ENCODE measurements at regions not wholly inside any gene's neighbourhood (a gene's known extent, or its start where the extent isn't known, plus 50 kb on each side); places are given as distances from the start of the nearest gene placed in this dataset.

DNA sequence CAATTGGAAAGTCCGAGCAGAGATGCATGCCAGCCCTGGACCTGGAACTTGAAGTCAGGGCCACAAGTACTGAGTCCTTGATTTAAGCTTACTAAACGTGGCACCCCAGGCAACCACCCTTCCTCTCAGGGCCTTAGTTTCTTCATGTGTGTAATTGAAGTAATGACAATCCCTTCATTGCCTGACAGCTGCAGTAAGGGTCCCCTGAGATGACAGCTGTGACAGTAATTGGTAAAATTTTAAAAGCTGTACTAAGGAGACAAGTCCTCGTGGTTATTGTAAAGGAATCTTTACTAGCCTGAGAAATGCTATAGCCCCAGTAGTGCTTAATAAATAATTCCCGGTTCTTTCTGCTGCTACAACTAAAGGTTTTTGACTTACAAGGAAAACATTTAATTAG lies 175.1 kb upstream of the RADX start:
- Histone ChIP-seq H3K27me3 (ENCODE audit: insufficient read depth, low read length) (no peaks in the 10 kb centered on the region), H3K4me3 (replicated peaks in 1 of 2; ENCODE audit: low read depth in 1 of 2, low read length in 2 of 2) (no peak overlapping the region), H3K9me3 (ENCODE audit: control insufficient read depth in 1 of 2, insufficient read depth in 1 of 2, low read depth in 1 of 2, low read length in 2 of 2) (no peaks in the 10 kb centered on the region), H3K36me3 (ENCODE audit: control insufficient read depth in 1 of 2, insufficient read depth in 2 of 2, low read length in 2 of 2) (no peaks in the 10 kb centered on the region), H3K4me2 (ENCODE audit: low read length) (no peak overlapping the region), H3K9ac (ENCODE audit: low read length) (no peak overlapping the region), H3K9me2 (ENCODE audit: insufficient read depth) (no peaks in the 10 kb centered on the region), H3K27ac (ENCODE audit: low read depth, low read length) (no peak overlapping the region), H3K4me1 (ENCODE audit: control insufficient read depth in 1 of 2, insufficient read depth in 2 of 2, low read length in 2 of 2) (no peaks in the 10 kb centered on the region), H3K79me2 (ENCODE audit: insufficient read depth, low read length) (no peaks in the 10 kb centered on the region), H4K20me1 (ENCODE audit: insufficient read depth) (no peaks in the 10 kb centered on the region), H2AFZ (ENCODE audit: low read depth, low read length, poor library complexity, severe bottlenecking) (no peak overlapping the region)
- intact Hi-C loops (cut with micrococcal nuclease) = no loop called here
- CTCF ChIA-PET = no interaction called here
- TF ChIP-seq CEBPB (IDR thresholded peaks at IDR 0.05; ENCODE audit: low read depth) (no peak), EZH2phosphoT487 (IDR thresholded peaks at IDR 0.05; ENCODE audit: borderline replicate concordance) (no peak), JUND (IDR thresholded peaks at IDR 0.05) (no peak), CBX3 (IDR thresholded peaks at IDR 0.05; ENCODE audit: low read depth) (no peak), SIN3A (IDR thresholded peaks at IDR 0.05; ENCODE audit: low read depth) (no peak), SP1 (IDR thresholded peaks at IDR 0.05; ENCODE audit: low read depth) (no peak), RAD21 (IDR thresholded peaks at IDR 0.05; ENCODE audit: low read depth) (no peak), YY1 (IDR thresholded peaks at IDR 0.05; ENCODE audit: extremely low read depth, insufficient replicate concordance, low read depth, low read length) (no peak), ZNF274 (IDR thresholded peaks at IDR 0.05; ENCODE audit: low read depth, low read length) (no peak)
- TF ChIP-seq, protein P1, sequence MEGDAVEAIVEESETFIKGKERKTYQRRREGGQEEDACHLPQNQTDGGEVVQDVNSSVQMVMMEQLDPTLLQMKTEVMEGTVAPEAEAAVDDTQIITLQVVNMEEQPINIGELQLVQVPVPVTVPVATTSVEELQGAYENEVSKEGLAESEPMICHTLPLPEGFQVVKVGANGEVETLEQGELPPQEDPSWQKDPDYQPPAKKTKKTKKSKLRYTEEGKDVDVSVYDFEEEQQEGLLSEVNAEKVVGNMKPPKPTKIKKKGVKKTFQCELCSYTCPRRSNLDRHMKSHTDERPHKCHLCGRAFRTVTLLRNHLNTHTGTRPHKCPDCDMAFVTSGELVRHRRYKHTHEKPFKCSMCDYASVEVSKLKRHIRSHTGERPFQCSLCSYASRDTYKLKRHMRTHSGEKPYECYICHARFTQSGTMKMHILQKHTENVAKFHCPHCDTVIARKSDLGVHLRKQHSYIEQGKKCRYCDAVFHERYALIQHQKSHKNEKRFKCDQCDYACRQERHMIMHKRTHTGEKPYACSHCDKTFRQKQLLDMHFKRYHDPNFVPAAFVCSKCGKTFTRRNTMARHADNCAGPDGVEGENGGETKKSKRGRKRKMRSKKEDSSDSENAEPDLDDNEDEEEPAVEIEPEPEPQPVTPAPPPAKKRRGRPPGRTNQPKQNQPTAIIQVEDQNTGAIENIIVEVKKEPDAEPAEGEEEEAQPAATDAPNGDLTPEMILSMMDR (IDR thresholded peaks at IDR 0.05 in 2 of 3, conservative IDR thresholded peaks at IDR 0.05 in 1 of 3; ENCODE audit: borderline replicate concordance in 1 of 3, insufficient read depth in 1 of 3, low read depth in 2 of 3, low read length in 2 of 3) = no peak
- TF ChIP-seq, protein P2, sequence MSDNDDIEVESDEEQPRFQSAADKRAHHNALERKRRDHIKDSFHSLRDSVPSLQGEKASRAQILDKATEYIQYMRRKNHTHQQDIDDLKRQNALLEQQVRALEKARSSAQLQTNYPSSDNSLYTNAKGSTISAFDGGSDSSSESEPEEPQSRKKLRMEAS (IDR thresholded peaks at IDR 0.05) = no peak
- TF ChIP-seq, protein P3, sequence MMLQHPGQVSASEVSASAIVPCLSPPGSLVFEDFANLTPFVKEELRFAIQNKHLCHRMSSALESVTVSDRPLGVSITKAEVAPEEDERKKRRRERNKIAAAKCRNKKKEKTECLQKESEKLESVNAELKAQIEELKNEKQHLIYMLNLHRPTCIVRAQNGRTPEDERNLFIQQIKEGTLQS (IDR thresholded peaks at IDR 0.05) = no peak
- TF ChIP-seq, protein P4, sequence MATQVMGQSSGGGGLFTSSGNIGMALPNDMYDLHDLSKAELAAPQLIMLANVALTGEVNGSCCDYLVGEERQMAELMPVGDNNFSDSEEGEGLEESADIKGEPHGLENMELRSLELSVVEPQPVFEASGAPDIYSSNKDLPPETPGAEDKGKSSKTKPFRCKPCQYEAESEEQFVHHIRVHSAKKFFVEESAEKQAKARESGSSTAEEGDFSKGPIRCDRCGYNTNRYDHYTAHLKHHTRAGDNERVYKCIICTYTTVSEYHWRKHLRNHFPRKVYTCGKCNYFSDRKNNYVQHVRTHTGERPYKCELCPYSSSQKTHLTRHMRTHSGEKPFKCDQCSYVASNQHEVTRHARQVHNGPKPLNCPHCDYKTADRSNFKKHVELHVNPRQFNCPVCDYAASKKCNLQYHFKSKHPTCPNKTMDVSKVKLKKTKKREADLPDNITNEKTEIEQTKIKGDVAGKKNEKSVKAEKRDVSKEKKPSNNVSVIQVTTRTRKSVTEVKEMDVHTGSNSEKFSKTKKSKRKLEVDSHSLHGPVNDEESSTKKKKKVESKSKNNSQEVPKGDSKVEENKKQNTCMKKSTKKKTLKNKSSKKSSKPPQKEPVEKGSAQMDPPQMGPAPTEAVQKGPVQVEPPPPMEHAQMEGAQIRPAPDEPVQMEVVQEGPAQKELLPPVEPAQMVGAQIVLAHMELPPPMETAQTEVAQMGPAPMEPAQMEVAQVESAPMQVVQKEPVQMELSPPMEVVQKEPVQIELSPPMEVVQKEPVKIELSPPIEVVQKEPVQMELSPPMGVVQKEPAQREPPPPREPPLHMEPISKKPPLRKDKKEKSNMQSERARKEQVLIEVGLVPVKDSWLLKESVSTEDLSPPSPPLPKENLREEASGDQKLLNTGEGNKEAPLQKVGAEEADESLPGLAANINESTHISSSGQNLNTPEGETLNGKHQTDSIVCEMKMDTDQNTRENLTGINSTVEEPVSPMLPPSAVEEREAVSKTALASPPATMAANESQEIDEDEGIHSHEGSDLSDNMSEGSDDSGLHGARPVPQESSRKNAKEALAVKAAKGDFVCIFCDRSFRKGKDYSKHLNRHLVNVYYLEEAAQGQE (IDR thresholded peaks at IDR 0.05; ENCODE audit: low read depth) = no peak
- RAD21 ChIA-PET (ENCODE audit: low non-redundant PET in 1 of 2, low total read pairs in 2 of 2, uncharacterized antibody in 2 of 2, unreplicated experiment in 2 of 2) = no interaction called here
- ATAC-seq (no peak), DNase-seq (ENCODE audit: low read depth, low spot score) (no peak)
- BruUV-seq (replicated peaks) = no TSS peak
- POLR2A ChIA-PET = no interaction called here
